GM08714 (cell line): ENCODE measurements at regions not wholly inside any gene's neighbourhood (a gene's known extent, or its start where the extent isn't known, plus 50 kb on each side); places are given as distances from the start of the nearest gene placed in this dataset.
"Not testable (repeated sequence)": the region's sequence is repeated elsewhere in the genome, so short reads cannot be mapped to it uniquely, and the experiment has no call there.

Experiments used
- H3K4me3 ChIP-seq: fragments of 200-500 bp; sonication (Bioruptor generic); 2 replicates; pipeline ENCODE4 v1.5.1; 2014; ENCODE audit warnings: mild to moderate bottlenecking, low read length, inconsistent platforms
- ZNF274 ChIP-seq: IDR thresholded peaks from 2 replicates; pipeline ENCODE4 v1.6.1; 2012; ENCODE audit warnings: mild to moderate bottlenecking, low read depth, low read length

DNA sequence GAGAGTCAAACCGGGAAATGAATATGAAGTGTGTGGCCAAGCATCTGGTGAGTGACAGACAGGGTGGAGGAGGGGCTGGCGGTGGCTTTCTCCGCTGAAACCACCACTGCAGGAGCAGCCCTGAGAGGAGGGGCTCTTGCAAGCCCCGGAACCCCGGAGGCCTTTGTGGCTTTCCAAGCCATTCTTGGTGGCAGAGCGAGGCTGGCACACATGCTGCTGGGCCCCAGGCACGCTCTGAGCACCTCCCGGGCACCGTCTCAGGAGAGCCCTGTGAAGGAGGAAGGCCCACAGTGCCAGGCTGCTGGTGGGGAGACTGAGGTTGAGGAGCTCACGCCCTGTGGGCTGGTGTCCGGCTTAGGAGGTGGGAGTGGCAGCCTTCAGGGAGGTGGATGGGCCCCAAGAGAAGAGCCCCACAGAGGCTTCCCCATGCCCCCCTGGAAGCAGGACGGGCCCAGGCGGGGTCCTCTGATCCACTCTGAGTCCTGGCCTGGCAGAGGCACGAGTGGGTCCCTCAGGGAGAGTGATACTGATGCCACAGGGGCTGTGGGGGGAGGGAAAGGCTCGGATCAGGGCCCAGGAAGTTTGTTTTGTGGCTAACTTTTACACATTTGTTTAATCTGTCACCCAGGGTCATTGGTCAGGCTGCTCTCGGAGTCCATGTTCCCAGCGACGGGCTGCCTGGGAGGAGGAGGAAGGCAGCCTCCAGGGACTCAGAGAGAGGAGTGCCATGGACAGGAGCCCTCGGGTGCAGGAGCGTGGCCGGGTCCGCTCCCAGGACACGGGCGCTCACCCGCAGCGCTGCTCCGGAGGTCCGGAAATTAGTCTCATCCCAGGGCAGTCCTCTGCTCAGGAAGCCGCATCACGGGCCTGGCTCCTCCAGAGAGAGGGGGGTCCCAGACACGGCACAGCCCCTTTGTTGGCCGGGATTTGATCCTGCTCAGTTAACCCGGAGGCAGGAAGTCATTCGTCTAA, 170.7 kb downstream of the ERMARD start:
- no peak overlapping the region for H3K4me3 ChIP-seq
- no peak for TF ChIP-seq ZNF274

DNA sequence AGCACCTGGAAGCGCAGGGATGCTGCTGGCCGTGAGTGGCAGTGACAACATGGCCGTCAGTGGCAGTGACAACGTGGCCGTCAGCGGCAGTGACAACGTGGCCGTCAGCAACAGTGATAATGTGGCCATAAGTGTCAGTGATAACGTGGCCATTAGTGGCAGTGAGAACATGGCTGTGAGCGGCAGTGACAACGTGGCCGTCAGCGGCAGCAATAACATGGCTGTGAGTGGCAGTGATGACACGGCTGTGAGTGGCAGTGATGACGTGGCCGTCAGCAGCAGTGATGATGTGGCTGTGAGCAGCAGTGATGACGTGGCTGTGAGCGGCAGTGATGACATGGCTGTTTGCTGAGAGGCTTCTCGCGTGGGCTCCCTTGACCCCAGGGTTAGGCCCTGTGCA, 169.8 kb downstream of the ERMARD start:
- no peak for TF ChIP-seq ZNF274
- H3K4me3 ChIP-seq: no peak overlapping the region

DNA sequence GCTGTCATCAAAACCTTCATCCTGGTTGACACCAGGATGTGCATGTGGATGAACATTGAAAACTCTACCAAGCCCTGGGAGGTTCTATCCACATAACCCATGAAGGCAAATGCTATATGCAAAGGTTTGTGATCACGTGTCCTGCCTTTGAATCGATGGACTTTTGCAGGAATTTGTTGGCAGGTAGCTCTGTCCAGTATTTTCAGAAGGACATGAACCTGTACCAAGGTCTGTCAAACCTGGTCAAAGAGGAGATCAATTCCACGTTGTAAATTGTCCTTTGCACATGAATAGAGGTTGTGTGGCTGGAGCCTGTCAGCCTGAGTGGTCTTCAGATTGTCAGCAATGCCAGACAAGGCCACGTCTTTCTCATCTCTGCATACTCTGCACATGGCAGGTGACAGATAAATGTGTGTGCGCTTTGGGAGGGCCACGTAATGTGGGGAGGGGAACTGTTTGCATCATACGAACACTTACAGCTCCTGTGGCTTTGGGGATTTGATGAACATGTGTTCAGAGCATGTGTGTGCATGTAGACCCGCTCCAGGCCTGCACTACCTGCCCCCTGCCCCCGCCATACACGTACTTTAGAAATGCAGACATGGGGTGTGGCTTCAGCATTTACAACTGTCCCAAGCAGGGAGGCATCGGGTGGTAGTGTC, 169.1 kb downstream of the ERMARD start:
- H3K4me3 ChIP-seq: no peak overlapping the region
- TF ChIP-seq ZNF274: no peak

DNA sequence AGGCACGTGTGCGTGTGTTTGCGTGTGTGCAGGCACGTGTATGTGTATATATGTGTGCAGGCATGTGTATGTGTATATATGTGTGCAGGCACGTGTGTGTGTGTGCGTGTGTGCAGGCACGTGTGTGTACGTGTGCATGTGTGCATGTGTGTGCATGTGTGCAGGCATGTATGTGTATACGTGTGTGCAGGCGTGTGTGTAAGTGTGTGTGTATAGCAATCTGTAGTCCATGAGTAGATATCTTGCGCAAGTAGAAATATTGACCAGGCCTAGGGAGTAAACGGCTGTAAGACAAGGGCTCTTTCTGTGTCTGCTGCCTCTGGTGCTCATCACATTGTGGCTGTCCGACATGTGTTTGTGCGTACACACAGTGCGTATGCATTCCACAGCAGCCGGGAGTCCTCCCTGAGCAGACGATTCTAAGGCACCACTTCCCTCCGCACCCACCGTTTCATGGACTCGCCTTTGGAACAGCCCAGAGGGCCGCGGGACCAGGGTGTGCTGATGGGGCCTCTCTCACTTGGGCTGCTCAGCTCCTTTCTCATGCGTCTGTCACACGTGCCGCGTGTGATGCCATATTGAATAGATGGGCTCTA, 167.6 kb downstream of the ERMARD start:
- no peak overlapping the region for H3K4me3 ChIP-seq
- TF ChIP-seq ZNF274: no peak

DNA sequence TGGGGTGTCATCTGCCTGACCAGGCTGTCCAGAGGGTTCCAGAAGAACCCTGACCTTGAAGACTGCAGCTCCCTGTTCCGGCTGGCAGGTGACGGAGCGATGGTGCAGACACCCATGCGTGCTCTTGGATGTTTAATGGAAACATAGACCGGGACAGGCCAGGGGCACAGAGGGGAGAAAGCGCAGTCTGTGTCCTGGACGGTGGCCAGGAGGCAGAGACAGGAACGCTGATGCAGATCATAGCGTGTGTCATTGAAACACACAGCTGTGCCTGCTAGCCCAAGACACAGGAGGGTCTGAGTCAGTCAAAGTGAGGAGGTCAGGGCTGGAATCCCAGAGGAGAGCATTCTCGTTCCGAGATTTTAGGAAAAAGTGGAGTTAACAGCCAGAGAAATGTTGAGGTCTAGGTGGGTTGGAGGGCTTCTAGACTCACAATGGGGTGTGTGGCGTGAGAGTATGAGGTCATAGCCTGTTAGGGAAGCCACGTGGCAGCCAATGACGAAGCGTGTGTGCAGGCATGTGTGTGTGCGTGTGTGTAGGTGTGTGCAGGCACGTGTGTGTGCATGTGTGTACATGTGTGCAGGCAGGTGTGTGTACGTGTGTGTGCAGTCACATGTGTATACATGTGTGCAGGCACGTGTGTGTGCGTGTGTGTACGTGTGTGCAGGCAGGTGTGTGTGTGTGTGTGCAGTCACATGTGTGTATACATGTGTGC, 167.0 kb downstream of the ERMARD start:
- H3K4me3 ChIP-seq: no peak overlapping the region
- no peak for TF ChIP-seq ZNF274

DNA sequence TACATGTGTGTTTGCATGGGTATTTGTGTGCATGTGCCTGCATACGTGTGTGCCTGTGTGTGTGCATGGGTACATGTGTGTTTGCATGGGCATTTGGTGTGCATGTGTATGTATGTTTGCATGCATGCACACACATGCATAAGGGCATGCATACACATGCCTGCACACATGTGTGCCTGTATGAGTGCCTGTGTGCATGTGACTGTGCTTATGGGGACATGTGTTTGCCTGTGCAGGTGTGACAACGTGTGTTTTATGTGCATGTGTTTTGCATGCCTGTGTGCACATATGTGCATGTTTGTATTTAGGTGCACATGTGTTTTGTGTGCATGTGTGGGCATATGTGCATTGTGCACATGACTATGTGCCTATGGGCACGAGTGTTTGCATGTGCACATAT, 165.7 kb downstream of the ERMARD start:
- no peak overlapping the region for H3K4me3 ChIP-seq
- TF ChIP-seq ZNF274: no peak

DNA sequence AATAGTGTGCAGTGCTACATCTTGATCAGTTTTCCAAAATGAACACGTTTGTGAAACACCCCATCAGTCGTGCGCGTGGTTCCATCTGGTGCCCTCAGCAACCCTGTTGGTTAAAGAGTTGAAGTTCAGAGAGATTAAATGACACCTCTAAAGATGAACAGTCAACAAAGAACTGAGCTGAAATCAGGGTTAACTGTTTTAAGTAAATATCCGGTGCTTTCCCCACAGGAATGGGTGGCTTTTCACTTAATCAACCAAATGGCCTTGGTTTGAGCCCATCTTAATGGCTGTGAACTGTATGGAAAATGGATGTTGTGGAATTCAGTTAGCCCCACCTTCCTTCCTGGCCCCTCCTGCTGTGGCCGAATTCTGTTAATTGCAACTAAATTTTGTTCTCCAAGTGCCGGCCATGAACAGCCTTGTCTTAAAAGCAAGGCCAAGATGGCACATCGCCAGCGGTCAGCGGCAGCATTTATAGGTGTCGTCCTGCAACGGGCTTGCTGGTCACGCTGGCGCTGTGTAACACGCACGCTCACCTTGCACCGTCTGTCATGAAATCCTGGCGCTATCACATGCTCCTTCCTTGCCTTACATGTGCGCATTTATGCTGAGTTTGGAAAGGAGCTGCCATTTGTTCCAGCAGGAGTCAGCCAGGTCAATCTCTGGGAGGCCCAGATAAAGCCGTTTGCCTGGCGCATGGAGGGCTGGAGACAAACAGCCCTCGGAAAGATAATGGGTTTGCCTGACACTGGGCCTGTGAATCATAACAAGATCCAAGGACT, 164.5 kb downstream of the ERMARD start:
- TF ChIP-seq ZNF274: no peak
- no peak overlapping the region for H3K4me3 ChIP-seq

DNA sequence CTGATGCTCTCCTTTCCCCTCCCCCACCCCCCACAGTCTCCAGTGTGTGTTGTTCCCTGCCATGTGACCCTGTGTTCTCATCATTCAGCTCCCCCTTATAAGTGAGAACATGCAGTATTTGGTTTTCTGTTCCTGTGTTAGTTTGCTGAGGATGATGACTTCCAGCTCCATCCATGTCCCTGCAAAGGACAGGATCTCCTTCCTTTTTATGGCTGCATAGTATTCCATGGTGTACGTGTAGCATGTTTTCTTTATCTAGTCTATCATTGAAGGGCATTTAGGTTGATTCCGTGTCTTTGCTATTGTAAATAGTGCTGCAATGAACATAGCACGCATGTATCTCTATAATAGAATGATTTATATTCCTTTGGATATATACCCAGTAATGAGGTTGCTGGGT, 162.3 kb downstream of the ERMARD start:
- not testable (repeated sequence) for H3K4me3 ChIP-seq

DNA sequence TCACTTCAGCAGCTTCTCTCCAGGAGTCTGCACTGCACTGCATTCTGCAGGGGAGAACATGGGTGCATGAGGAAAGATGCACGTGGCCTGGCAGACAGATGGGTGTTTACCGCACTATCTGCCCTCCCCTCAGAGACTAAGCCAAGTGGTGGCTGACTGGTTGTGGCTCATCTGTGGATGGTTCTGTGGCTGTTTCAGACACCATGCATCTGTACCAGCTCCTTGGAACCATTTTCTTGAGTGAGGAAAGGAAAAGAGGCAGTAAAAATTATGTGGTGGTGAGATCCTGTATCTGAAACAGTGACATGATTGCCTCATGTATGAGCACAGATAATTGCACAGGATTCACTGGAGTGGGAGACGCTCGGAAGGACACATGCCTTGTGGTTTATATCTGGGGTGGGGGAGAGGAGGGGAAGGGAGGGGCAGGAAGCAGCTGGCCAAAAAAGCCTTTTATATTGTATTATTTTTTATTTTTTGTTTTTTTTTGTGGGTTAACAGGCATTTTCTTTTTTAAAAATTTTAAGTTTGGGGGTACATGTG, 161.7 kb downstream of the ERMARD start:
- H3K4me3 ChIP-seq: no peak overlapping the region
- no peak for TF ChIP-seq ZNF274

DNA sequence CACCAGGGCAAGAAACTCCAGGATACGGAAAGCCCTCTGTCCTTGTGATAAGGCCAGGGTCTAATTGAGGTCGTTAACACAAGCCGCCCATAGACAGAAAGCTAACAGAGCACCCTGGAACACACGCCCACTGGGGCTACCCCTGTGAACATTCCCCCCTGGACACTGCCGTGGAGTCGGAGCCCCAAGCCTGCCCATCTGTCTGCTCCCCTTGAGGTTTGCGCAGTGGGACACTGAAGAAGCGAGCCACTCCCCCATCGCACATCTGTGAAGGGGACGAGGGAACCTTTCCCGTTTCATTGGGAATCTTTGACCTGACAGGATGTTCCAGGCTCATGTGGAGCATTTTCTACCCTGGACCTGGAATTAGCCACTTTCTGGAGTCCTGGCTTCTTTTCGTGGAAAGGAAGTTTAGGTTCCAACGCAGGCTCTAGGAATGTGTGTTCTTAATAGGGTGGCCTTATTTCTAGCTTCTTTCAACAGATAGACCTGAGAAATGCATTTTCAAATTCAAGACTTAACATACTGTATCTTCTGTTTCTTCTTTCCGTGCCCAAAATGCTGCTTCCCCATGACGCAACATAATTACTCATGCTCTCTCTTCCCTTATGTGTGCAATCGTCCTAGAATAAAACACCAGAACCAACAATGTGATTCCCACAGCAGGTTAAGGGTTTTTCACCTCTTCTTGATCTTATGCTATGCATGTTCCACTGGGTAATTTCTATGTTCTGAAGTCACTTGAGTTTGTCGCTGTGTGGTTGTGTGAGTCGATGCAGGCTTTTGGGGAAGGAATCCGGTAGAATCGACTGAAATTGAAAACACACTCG, 161.1 kb downstream of the ERMARD start:
- no peak for TF ChIP-seq ZNF274
- H3K4me3 ChIP-seq: no peak overlapping the region

DNA sequence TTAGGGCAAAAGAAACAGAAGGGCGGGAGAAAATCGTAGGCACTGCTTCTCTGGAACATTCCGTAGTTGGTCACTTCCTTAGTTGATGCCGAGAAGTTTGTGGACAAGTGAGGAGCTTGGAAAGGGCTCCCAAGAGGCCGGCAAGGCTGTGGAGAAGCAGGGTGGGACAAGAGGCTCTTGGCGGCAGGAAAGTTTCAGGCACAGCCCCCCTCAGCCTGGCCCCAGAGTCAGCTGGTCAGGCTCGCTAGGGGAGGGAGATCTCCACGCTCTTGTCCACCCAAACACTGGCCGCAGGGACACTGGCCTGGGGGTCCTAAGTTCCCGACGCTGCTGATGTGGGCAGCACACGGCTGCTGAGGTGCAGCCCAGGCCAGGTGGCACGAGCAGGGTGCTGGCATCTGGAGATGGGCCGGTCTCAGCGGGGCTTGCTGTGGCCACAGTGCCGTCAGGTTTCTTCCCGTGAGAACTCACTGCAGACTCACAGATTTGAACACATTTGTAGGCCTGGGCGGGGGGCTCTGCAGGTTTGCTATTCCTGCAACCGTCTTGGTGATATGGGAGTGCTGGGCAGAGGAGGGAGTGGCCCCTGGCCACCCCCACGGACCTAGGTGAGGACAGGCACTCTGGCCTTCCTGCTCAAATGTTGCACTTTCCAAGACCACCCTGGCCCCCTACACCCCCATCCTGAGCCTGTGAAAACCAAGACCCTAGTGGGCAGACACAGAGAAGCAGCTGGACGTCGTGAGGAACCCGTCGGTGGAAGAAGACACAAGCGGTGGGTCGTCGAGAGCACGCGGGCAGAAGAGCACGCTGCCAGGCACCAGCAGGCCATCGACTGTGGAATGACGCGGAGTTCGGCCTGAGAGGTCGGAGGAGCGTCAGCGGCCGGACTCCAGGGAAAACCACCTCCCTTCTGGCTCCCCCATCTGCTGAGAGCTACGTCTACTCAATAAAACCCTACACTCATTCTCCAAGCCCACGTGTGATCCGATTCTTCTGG, 160.1 kb downstream of the ERMARD start:
- no peak for TF ChIP-seq ZNF274
- no peak overlapping the region for H3K4me3 ChIP-seq
